ENCODE measurements at regions not wholly inside any gene's neighbourhood (a gene's known extent, or its start where the extent isn't known, plus 50 kb on each side); places are given as distances from the start of the nearest gene placed in this dataset.

- no peak overlapping the region for H3K4me3 ChIP-seq (ENCODE audit: low read depth, low read length)
- peak; percentile 3 for DNase-seq (ENCODE audit: low read depth, low spot score)
- TF ChIP-seq, protein P1, sequence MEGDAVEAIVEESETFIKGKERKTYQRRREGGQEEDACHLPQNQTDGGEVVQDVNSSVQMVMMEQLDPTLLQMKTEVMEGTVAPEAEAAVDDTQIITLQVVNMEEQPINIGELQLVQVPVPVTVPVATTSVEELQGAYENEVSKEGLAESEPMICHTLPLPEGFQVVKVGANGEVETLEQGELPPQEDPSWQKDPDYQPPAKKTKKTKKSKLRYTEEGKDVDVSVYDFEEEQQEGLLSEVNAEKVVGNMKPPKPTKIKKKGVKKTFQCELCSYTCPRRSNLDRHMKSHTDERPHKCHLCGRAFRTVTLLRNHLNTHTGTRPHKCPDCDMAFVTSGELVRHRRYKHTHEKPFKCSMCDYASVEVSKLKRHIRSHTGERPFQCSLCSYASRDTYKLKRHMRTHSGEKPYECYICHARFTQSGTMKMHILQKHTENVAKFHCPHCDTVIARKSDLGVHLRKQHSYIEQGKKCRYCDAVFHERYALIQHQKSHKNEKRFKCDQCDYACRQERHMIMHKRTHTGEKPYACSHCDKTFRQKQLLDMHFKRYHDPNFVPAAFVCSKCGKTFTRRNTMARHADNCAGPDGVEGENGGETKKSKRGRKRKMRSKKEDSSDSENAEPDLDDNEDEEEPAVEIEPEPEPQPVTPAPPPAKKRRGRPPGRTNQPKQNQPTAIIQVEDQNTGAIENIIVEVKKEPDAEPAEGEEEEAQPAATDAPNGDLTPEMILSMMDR (IDR thresholded peaks at IDR 0.05; ENCODE audit: low read depth, low read length): no peak
- in situ Hi-C loops (cut with HindIII; ENCODE audit: low sequenced_read_pairs): no loop called here
Observed at GRCh38 chr4:52199574-52200338, 148.7 kb downstream of the SPATA18 start.

- TF ChIP-seq, protein P1 (IDR thresholded peaks at IDR 0.05; ENCODE audit: low read depth, low read length): no peak
- in situ Hi-C loops (cut with HindIII; ENCODE audit: low sequenced_read_pairs): no loop called here
Observed at GRCh38 chr4:52200339-52200725, 149.2 kb downstream of the SPATA18 start.

DNA sequence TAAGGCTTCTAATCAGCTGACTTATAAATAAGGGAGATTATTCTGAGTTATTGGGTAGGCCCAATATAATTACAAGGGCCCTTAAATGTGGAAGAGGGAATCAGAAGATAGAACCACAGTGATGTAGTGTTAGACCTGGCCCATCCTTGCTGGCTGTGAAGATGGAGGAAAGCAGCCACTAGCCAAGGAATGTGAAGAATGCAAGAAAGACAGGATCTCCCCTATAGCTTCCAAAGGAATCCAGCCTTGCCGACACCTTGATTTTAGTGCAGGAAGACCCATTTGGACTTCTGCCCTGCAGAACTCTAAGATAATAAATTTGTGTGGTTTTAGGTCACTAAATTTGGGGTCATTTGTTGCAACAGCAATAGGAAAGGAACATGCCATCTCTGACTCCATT is 150.6 kb downstream of the SPATA18 start:
- no peak overlapping the region for H3K4me3 ChIP-seq (ENCODE audit: low read depth, low read length)
- TF ChIP-seq, protein P1 (IDR thresholded peaks at IDR 0.05; ENCODE audit: low read depth, low read length): no peak
- no peak for DNase-seq (ENCODE audit: low read depth, low spot score)
- in situ Hi-C loops (cut with HindIII; ENCODE audit: low sequenced_read_pairs): no loop called here

More at GRCh38 chr4:52200339-52200725, 149.2 kb downstream of the SPATA18 start:
- H3K4me3 ChIP-seq (ENCODE audit: low read depth, low read length): no peak overlapping the region
- no peak for DNase-seq (ENCODE audit: low read depth, low spot score)

- in situ Hi-C loops (cut with HindIII; ENCODE audit: low sequenced_read_pairs): no loop called here
- TF ChIP-seq, protein P1 (IDR thresholded peaks at IDR 0.05; ENCODE audit: low read depth, low read length): no peak
Observed at GRCh38 chr4:52202251-52202779, 151.2 kb downstream of the SPATA18 start.

DNA sequence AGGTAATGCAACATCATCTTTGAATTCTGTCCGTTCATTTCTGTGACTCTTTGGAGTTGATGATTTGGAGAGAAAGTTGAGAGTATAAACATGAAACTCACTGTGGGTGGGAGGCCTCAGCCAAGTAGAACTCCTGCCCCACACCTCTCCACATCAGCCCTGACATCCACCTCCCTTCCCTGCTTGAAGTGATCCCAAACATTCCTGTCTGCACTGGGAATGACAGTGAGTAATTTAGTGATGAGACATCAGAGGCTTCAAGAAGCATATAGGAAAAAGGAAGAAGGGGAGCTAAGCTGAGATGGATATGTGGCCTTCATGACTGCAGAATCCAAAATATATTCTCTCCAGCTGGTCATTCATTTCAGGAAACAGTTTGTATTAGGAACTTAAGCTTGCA is 151.8 kb downstream of the SPATA18 start:
- H3K4me3 ChIP-seq (ENCODE audit: low read depth, low read length): no peak overlapping the region
- TF ChIP-seq, protein P1 (IDR thresholded peaks at IDR 0.05; ENCODE audit: low read depth, low read length): no peak
- DNase-seq (ENCODE audit: low read depth, low spot score): no peak
- in situ Hi-C loops (cut with HindIII; ENCODE audit: low sequenced_read_pairs): no loop called here

More at GRCh38 chr4:52202251-52202779, 151.2 kb downstream of the SPATA18 start:
- H3K4me3 ChIP-seq (ENCODE audit: low read depth, low read length): no peak overlapping the region
- DNase-seq (ENCODE audit: low read depth, low spot score): no peak

GRCh38 chr4:52203351-52203750 is 152.2 kb downstream of the SPATA18 start:
- H3K4me3 ChIP-seq (ENCODE audit: low read depth, low read length): no peak overlapping the region
- TF ChIP-seq, protein P1 (IDR thresholded peaks at IDR 0.05; ENCODE audit: low read depth, low read length): no peak
- in situ Hi-C loops (cut with HindIII; ENCODE audit: low sequenced_read_pairs): no loop called here
- DNase-seq (ENCODE audit: low read depth, low spot score): no peak

Measured in astrocyte of the spinal cord (primary cell).